HCT116 (cell line): ENCODE measurements at regions not wholly inside any gene's neighbourhood (a gene's known extent, or its start where the extent isn't known, plus 50 kb on each side); places are given as distances from the start of the nearest gene placed in this dataset.

Experiments used
- ATAC-seq: fragments of 200-7000 bp; cut with Tn5 transposase; 2 replicates; pipeline ENCODE4 v1.9.1; 2020; ENCODE audit warnings: mild to moderate bottlenecking, moderate library complexity
- BruUV-seq: library from RNA; stranded (reverse); fragments of 400-500 nt; replicated peaks from 2 replicates; lab custom pipeline; 2021; lab: Mats Ljungman, UMichigan
- CTCF ChIA-PET: fragments of 300-600 bp; sonication (Branson Sonifier 250); formaldehyde crosslinking; loops from one replicate; lab custom pipeline; 2021; ENCODE audit warnings: antibody characterized with exemption; lab: Charles Lee
- POLR2A ChIA-PET: fragments of 300-600, 350-600 bp; sonication (Branson Sonifier 250); formaldehyde crosslinking; loops from one replicate; lab custom pipeline; 2021; ENCODE audit warnings: antibody characterized with exemption; lab: Charles Lee
- RAD21 ChIA-PET, 2 experiments: fragments of 300-600 bp; sonication (Branson Sonifier 250); formaldehyde crosslinking; loops; one replicate each; lab custom pipeline; 2023; ENCODE audit warnings: low total read pairs in 2 of 2; ENCODE audit not compliant: uncharacterized antibody in 2 of 2, unreplicated experiment in 2 of 2, low non-redundant PET in 1 of 2; lab: Charles Lee
- DNase-seq: peaks from one replicate; pipeline ENCODE4 v3.0.0-alpha.2; 2010; ENCODE audit warnings: low read depth, low spot score
- H2AFZ ChIP-seq: fragments of 200-600 bp; shearing (Covaris generic), sonication (generic); 2 replicates; pipeline ENCODE4 v1.6.1; 2017; ENCODE audit warnings: low read depth, mixed run types, mixed read lengths, antibody characterized with exemption, low read length; ENCODE audit not compliant: poor library complexity, severe bottlenecking
- H3K27ac ChIP-seq: 2 replicates; pipeline ENCODE4 v1.5.1; 2012; ENCODE audit warnings: low read depth, low read length
- H3K27me3 ChIP-seq: fragments of 200-600 bp; sonication (generic); 2 replicates; pipeline ENCODE4 v1.6.1; 2016; ENCODE audit warnings: mixed run types, low read length, mixed read lengths; ENCODE audit not compliant: insufficient read depth
- H3K36me3 ChIP-seq, 2 experiments: fragments of 200-500 bp in 1 of 2; fragments of 200-600 bp in 1 of 2; sonication (Bioruptor generic) in 1 of 2; sonication (generic) in 1 of 2; 2 replicates each; pipeline versions ENCODE4 v1.5.1 to v1.6.1; 2014 to 2016; ENCODE audit warnings: low read length in 2 of 2, inconsistent platforms in 1 of 2, mixed read lengths in 1 of 2, mixed run types in 1 of 2; ENCODE audit not compliant: insufficient read depth in 2 of 2, control insufficient read depth in 1 of 2
- H3K4me1 ChIP-seq, 2 experiments: fragments of 200-600 bp in 1 of 2; sonication (generic) in 1 of 2; 2 replicates each; pipeline versions ENCODE4 v1.5.1 to v1.6.1; 2012 to 2017; ENCODE audit warnings: low read length in 2 of 2, inconsistent platforms in 1 of 2, mild to moderate bottlenecking in 1 of 2, mixed read lengths in 1 of 2, mixed run types in 1 of 2, moderate library complexity in 1 of 2; ENCODE audit not compliant: insufficient read depth in 2 of 2, control insufficient read depth in 1 of 2
- H3K4me2 ChIP-seq: fragments of 200-600 bp; sonication (generic); 2 replicates; pipeline ENCODE4 v1.6.1; 2017; ENCODE audit warnings: mixed run types, low read length, mixed read lengths
- H3K4me3 ChIP-seq, 2 experiments: fragments of 200-600 bp in 1 of 2; sonication (generic) in 1 of 2; replicated peaks in 1 of 2; 2 replicates each; pipeline ENCODE4 v1.5.1; 2011 to 2016; ENCODE audit warnings: low read length in 2 of 2, control low read depth in 1 of 2, low read depth in 1 of 2, mild to moderate bottlenecking in 1 of 2, mixed read lengths in 1 of 2, mixed run types in 1 of 2
- H3K79me2 ChIP-seq: fragments of 200-600 bp; sonication (generic); 2 replicates; pipeline ENCODE4 v1.6.1; 2017; ENCODE audit warnings: mild to moderate bottlenecking, mixed run types, low read length, moderate library complexity, mixed read lengths; ENCODE audit not compliant: insufficient read depth
- H3K9ac ChIP-seq: fragments of 200-600 bp; sonication (generic); 2 replicates; pipeline ENCODE4 v1.6.1; 2016; ENCODE audit warnings: low read length, mixed read lengths
- H3K9me2 ChIP-seq: fragments of 200-600 bp; sonication (generic), shearing (Covaris generic); 2 replicates; pipeline ENCODE4 v1.6.1; 2017; ENCODE audit warnings: mixed run types, mild to moderate bottlenecking, moderate library complexity; ENCODE audit not compliant: insufficient read depth
- H3K9me3 ChIP-seq, 2 experiments: fragments of 200-500 bp in 1 of 2; fragments of 200-600 bp in 1 of 2; sonication (Bioruptor generic) in 1 of 2; sonication (generic) in 1 of 2; 2 replicates each; pipeline ENCODE4 v1.6.1; 2014 to 2017; ENCODE audit warnings: low read length in 2 of 2, mixed read lengths in 2 of 2, inconsistent platforms in 1 of 2, low read depth in 1 of 2, mild to moderate bottlenecking in 1 of 2, mixed run types in 1 of 2, moderate library complexity in 1 of 2; ENCODE audit not compliant: control insufficient read depth in 1 of 2, insufficient read depth in 1 of 2
- H4K20me1 ChIP-seq: fragments of 200-600 bp; sonication (generic), shearing (Covaris generic); 2 replicates; pipeline ENCODE4 v1.6.1; 2017; ENCODE audit warnings: mixed run types, mild to moderate bottlenecking, moderate library complexity; ENCODE audit not compliant: insufficient read depth
- EGR1 ChIP-seq: IDR thresholded peaks from 2 replicates; pipeline ENCODE4 v1.6.1; 2012; ENCODE audit warnings: low read depth
- EZH2 ChIP-seq: fragments of 200-600 bp; sonication (generic); IDR thresholded peaks from 2 replicates; pipeline ENCODE4 v1.6.1; 2017; ENCODE audit warnings: antibody characterized with exemption, mixed run types
- POLR2A ChIP-seq: IDR thresholded peaks from 2 replicates; pipeline ENCODE4 v1.7.0; 2011; ENCODE audit warnings: borderline replicate concordance; ENCODE audit not compliant: insufficient read depth, insufficient read length; ENCODE audit errors: extremely low read depth
- SP1 ChIP-seq: IDR thresholded peaks from 2 replicates; pipeline ENCODE4 v1.6.1; 2012; ENCODE audit warnings: low read depth
- ZNF274 ChIP-seq: fragments of 200-500 bp; sonication (Bioruptor generic); IDR thresholded peaks from 2 replicates; pipeline ENCODE4 v1.6.1; 2014; ENCODE audit warnings: mild to moderate bottlenecking, low read depth, low read length, inconsistent platforms
- intact Hi-C: fragments of 100-400 bp; cut with micrococcal nuclease; formaldehyde crosslinking; loops from 2 replicates; pipeline ENCODE4 v1.10.0; 2022
- TF ChIP-seq, protein P1 (sequence below): IDR thresholded peaks from 2 replicates; pipeline ENCODE4 v1.6.1; 2011; ENCODE audit warnings: mild to moderate bottlenecking, low read length, moderate library complexity; ENCODE audit not compliant: insufficient replicate concordance; ENCODE audit errors: extremely low read depth
- TF ChIP-seq, protein P2 (sequence below), 3 experiments: fragments of 200-600 bp in 1 of 3; sonication (generic) in 1 of 3; IDR thresholded peaks in 2 of 3; conservative IDR thresholded peaks in 1 of 3; 2 replicates each; pipeline ENCODE4 v1.5.1; 2012 to 2017; ENCODE audit warnings: low read depth in 2 of 3, low read length in 2 of 3, antibody characterized with exemption in 1 of 3, borderline replicate concordance in 1 of 3, control low read depth in 1 of 3, mild to moderate bottlenecking in 1 of 3, mixed read lengths in 1 of 3, mixed run types in 1 of 3, moderate library complexity in 1 of 3; ENCODE audit not compliant: insufficient read depth in 1 of 3
- TF ChIP-seq, protein P3 (sequence below): IDR thresholded peaks from 2 replicates; pipeline ENCODE4 v1.6.1; 2012; ENCODE audit warnings: low read depth

DNA sequence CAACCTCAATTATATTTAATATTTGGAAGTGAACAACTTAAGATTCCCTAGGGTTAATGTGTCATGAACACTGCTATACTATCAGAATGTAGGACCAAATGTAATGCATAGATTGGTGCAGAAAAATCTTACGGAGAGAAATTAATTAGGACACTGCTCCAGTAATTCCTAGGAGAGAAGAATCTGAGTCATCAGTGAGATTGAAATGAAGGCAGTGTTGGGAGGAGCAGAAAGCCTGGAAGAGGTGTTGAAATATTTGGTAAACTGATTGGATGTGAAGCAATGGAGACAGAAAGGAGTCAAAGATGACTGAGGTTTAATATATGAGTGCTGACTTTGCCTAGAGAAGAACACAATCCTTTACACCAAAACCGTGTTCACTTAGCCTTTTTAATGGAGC, 836.0 kb downstream of the FAM181B start:
- no TSS peak for BruUV-seq

More for the DNA sequence above, 836.0 kb downstream of the FAM181B start:
- H3K36me3 ChIP-seq = no peaks in the 10 kb centered on the region
- no peak overlapping the region for H3K9ac ChIP-seq
- no peak overlapping the region for H3K27ac ChIP-seq
- H3K4me3 ChIP-seq = no peak overlapping the region
- ChIA-PET CTCF (no interaction called here), RAD21 (no interaction called here), POLR2A (no interaction called here)
- H3K4me1 ChIP-seq = no peaks in the 10 kb centered on the region
- no peak for TF ChIP-seq EZH2
- TF ChIP-seq, protein P1, sequence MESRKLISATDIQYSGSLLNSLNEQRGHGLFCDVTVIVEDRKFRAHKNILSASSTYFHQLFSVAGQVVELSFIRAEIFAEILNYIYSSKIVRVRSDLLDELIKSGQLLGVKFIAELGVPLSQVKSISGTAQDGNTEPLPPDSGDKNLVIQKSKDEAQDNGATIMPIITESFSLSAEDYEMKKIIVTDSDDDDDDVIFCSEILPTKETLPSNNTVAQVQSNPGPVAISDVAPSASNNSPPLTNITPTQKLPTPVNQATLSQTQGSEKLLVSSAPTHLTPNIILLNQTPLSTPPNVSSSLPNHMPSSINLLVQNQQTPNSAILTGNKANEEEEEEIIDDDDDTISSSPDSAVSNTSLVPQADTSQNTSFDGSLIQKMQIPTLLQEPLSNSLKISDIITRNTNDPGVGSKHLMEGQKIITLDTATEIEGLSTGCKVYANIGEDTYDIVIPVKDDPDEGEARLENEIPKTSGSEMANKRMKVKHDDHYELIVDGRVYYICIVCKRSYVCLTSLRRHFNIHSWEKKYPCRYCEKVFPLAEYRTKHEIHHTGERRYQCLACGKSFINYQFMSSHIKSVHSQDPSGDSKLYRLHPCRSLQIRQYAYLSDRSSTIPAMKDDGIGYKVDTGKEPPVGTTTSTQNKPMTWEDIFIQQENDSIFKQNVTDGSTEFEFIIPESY = no peak
- no peak for TF ChIP-seq POLR2A
- TF ChIP-seq, protein P2, sequence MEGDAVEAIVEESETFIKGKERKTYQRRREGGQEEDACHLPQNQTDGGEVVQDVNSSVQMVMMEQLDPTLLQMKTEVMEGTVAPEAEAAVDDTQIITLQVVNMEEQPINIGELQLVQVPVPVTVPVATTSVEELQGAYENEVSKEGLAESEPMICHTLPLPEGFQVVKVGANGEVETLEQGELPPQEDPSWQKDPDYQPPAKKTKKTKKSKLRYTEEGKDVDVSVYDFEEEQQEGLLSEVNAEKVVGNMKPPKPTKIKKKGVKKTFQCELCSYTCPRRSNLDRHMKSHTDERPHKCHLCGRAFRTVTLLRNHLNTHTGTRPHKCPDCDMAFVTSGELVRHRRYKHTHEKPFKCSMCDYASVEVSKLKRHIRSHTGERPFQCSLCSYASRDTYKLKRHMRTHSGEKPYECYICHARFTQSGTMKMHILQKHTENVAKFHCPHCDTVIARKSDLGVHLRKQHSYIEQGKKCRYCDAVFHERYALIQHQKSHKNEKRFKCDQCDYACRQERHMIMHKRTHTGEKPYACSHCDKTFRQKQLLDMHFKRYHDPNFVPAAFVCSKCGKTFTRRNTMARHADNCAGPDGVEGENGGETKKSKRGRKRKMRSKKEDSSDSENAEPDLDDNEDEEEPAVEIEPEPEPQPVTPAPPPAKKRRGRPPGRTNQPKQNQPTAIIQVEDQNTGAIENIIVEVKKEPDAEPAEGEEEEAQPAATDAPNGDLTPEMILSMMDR (IDR thresholded peaks at IDR 0.05 in 2 of 3, conservative IDR thresholded peaks at IDR 0.05 in 1 of 3; ENCODE audit: borderline replicate concordance in 1 of 3, insufficient read depth in 1 of 3, low read depth in 2 of 3, low read length in 2 of 3) = no peak
- TF ChIP-seq, protein P3, sequence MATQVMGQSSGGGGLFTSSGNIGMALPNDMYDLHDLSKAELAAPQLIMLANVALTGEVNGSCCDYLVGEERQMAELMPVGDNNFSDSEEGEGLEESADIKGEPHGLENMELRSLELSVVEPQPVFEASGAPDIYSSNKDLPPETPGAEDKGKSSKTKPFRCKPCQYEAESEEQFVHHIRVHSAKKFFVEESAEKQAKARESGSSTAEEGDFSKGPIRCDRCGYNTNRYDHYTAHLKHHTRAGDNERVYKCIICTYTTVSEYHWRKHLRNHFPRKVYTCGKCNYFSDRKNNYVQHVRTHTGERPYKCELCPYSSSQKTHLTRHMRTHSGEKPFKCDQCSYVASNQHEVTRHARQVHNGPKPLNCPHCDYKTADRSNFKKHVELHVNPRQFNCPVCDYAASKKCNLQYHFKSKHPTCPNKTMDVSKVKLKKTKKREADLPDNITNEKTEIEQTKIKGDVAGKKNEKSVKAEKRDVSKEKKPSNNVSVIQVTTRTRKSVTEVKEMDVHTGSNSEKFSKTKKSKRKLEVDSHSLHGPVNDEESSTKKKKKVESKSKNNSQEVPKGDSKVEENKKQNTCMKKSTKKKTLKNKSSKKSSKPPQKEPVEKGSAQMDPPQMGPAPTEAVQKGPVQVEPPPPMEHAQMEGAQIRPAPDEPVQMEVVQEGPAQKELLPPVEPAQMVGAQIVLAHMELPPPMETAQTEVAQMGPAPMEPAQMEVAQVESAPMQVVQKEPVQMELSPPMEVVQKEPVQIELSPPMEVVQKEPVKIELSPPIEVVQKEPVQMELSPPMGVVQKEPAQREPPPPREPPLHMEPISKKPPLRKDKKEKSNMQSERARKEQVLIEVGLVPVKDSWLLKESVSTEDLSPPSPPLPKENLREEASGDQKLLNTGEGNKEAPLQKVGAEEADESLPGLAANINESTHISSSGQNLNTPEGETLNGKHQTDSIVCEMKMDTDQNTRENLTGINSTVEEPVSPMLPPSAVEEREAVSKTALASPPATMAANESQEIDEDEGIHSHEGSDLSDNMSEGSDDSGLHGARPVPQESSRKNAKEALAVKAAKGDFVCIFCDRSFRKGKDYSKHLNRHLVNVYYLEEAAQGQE = no peak
- TF ChIP-seq SP1 = no peak
- no peak for TF ChIP-seq EGR1
- no peak for TF ChIP-seq ZNF274
- ATAC-seq (no peak), DNase-seq (no peak)
- no peaks in the 10 kb centered on the region for H4K20me1 ChIP-seq
- H3K27me3 ChIP-seq = no peaks in the 10 kb centered on the region
- no peaks in the 10 kb centered on the region for H3K79me2 ChIP-seq
- H3K9me2 ChIP-seq = no peaks in the 10 kb centered on the region
- intact Hi-C loops = no loop called here
- no peak overlapping the region for H3K4me2 ChIP-seq
- H3K9me3 ChIP-seq = peaks cover 5 to 6% of the 10 kb centered on the region in 2 experiments; a peak in 2 of 4 replicates
- H2AFZ ChIP-seq = no peak overlapping the region
